ENCODE measurements at regions not wholly inside any gene's neighbourhood (a gene's known extent, or its start where the extent isn't known, plus 50 kb on each side); places are given as distances from the start of the nearest gene placed in this dataset.

DNA sequence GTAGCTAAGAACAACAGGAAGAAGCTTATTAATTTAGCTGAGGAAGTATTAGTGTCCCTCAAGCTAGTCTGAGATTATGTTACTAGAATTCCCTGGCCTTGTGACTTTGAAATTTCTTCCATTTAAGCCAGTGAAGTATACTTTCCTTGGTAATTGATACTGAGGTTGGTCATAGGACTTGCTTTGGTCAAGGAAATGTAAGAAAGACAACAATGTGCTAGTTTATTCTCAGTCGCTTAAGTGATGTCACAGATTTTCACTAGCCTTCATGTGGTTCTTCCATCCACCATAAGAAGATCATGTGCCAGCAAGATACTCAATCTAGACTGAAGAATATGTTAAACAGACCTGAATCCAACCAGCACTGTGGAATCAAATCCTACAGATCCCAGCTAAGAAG lies 1140.1 kb downstream of the TECRL start:
- no peaks in the 10 kb centered on the region for H3K4me1 Mint-ChIP-seq
- no peaks in the 10 kb centered on the region for H3K27me3 Mint-ChIP-seq (ENCODE audit: insufficient read depth)
- DNase-seq = no peak
- Histone ChIP-seq H3K36me3 (ENCODE audit: control insufficient read depth, insufficient read depth, low read length) (no peaks in the 10 kb centered on the region), H3K9ac (ENCODE audit: extremely low read depth, low read length, poor library complexity, severe bottlenecking) (no peak overlapping the region), H3K27ac (ENCODE audit: low read depth, low read length) (no peak overlapping the region), H3K27me3 (ENCODE audit: control insufficient read depth, insufficient read depth, low read length, poor library complexity, severe bottlenecking) (no peaks in the 10 kb centered on the region), H3K4me3 (ENCODE audit: low read length) (no peak overlapping the region), H3K4me1 (ENCODE audit: control insufficient read depth, insufficient read depth, low read length) (no peaks in the 10 kb centered on the region), H3K9me3 (ENCODE audit: control insufficient read depth, low read length) (no peaks in the 10 kb centered on the region)
- WGBS, 2 experiments (ENCODE audit: insufficient coverage in 1 of 2, insufficient read length in 1 of 2) = 94 to 100% methylated on average over 1 of the region's 1 CpG
- no peak overlapping the region for H3K27ac Mint-ChIP-seq
- TF ChIP-seq CTCF (conservative IDR thresholded peaks at IDR 0.05) = no peak
- no peaks in the 10 kb centered on the region for H3K36me3 Mint-ChIP-seq (ENCODE audit: low read depth)
- no peak overlapping the region for H3K4me3 Mint-ChIP-seq
- no peaks in the 10 kb centered on the region for H3K9me3 Mint-ChIP-seq

DNA sequence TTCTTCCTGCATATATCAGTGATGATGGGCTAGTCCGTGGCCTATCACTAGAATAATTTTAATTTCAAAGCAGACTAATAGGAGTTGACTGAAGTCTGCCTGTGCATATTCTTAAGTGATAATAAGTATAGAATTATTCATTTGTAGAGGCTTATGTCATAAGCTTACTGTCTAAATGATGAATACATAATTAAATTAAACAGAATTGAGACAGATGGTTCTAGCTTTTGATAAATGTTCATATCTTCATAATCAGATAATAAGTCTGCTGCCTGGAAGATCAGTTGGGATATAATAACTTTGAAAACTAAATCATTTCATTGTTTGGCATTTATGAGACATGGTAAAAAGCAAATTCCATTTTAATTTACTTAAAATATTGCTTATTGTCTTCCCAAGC lies 1175.6 kb downstream of the TECRL start:
- Histone ChIP-seq H3K27me3 (ENCODE audit: control insufficient read depth, insufficient read depth, low read length, poor library complexity, severe bottlenecking) (no peaks in the 10 kb centered on the region), H3K9me3 (ENCODE audit: control insufficient read depth, low read length) (no peaks in the 10 kb centered on the region), H3K9ac (ENCODE audit: extremely low read depth, low read length, poor library complexity, severe bottlenecking) (no peak overlapping the region), H3K27ac (ENCODE audit: low read depth, low read length) (no peak overlapping the region), H3K36me3 (ENCODE audit: control insufficient read depth, insufficient read depth, low read length) (no peaks in the 10 kb centered on the region), H3K4me3 (ENCODE audit: low read length) (no peak overlapping the region), H3K4me1 (ENCODE audit: control insufficient read depth, insufficient read depth, low read length) (no peaks in the 10 kb centered on the region)
- H3K27me3 Mint-ChIP-seq (ENCODE audit: insufficient read depth) = no peaks in the 10 kb centered on the region
- no peak for TF ChIP-seq CTCF (conservative IDR thresholded peaks at IDR 0.05)
- no peak for DNase-seq
- H3K4me3 Mint-ChIP-seq = no peak overlapping the region
- no peak overlapping the region for H3K27ac Mint-ChIP-seq
- H3K9me3 Mint-ChIP-seq = no peaks in the 10 kb centered on the region
- H3K36me3 Mint-ChIP-seq (ENCODE audit: low read depth) = no peaks in the 10 kb centered on the region
- no peaks in the 10 kb centered on the region for H3K4me1 Mint-ChIP-seq
- 89% methylated on average over 1 of the region's 1 CpG; no CpG with 5 or more reads in 1 of the 2 experiments for WGBS, 2 experiments (ENCODE audit: insufficient coverage in 1 of 2, insufficient read length in 1 of 2)

GRCh38 chr4:63232058-63232457 lies 1177.2 kb downstream of the TECRL start:
- Mint-ChIP-seq H3K36me3 (ENCODE audit: low read depth) (no peaks in the 10 kb centered on the region), H3K4me3 (no peak overlapping the region), H3K27me3 (ENCODE audit: insufficient read depth) (no peaks in the 10 kb centered on the region), H3K9me3 (no peaks in the 10 kb centered on the region), H3K4me1 (no peaks in the 10 kb centered on the region), H3K27ac (no peak overlapping the region)
- DNase-seq = no peak
- Histone ChIP-seq H3K4me1 (ENCODE audit: control insufficient read depth, insufficient read depth, low read length) (no peaks in the 10 kb centered on the region), H3K27ac (ENCODE audit: low read depth, low read length) (no peak overlapping the region), H3K36me3 (ENCODE audit: control insufficient read depth, insufficient read depth, low read length) (no peaks in the 10 kb centered on the region), H3K9ac (ENCODE audit: extremely low read depth, low read length, poor library complexity, severe bottlenecking) (no peak overlapping the region), H3K4me3 (ENCODE audit: low read length) (no peak overlapping the region), H3K27me3 (ENCODE audit: control insufficient read depth, insufficient read depth, low read length, poor library complexity, severe bottlenecking) (no peaks in the 10 kb centered on the region), H3K9me3 (ENCODE audit: control insufficient read depth, low read length) (no peaks in the 10 kb centered on the region)
- TF ChIP-seq CTCF (conservative IDR thresholded peaks at IDR 0.05) = no peak
- WGBS, 2 experiments (ENCODE audit: insufficient coverage in 1 of 2, insufficient read length in 1 of 2) = 97% methylated on average over 1 of the region's 1 CpG; no CpG with 5 or more reads in 1 of the 2 experiments
